Calu3 (cell line): ENCODE measurements at regions not wholly inside any gene's neighbourhood (a gene's known extent, or its start where the extent isn't known, plus 50 kb on each side); places are given as distances from the start of the nearest gene placed in this dataset.

ENCODE experiments used
- BruUV-seq: library from RNA; stranded (reverse); fragments of 400-500 nt; replicated peaks from 2 replicates; lab custom pipeline; 2021; lab: Mats Ljungman, UMichigan
- CTCF ChIA-PET: fragments of 300-600 bp; sonication (Branson Sonifier 250); formaldehyde crosslinking; loops from one replicate; lab custom pipeline; 2022; ENCODE audit warnings: antibody characterized with exemption; lab: Charles Lee
- DNase-seq: peaks from one replicate; pipeline ENCODE4 v3.0.0; 2022
- H3K27ac Mint-ChIP-seq: one replicate; pipeline ENCODE4 v1.8.0; 2022; ENCODE audit warnings: mixed read lengths; ENCODE audit not compliant: unreplicated experiment
- H3K27me3 Mint-ChIP-seq: one replicate; pipeline ENCODE4 v1.8.0; 2022; ENCODE audit warnings: mixed read lengths; ENCODE audit not compliant: unreplicated experiment
- H3K36me3 Mint-ChIP-seq: one replicate; pipeline ENCODE4 v1.8.0; 2022; ENCODE audit warnings: mild to moderate bottlenecking, moderate library complexity, mixed read lengths; ENCODE audit not compliant: insufficient read depth, unreplicated experiment
- H3K4me1 Mint-ChIP-seq: one replicate; pipeline ENCODE4 v1.8.0; 2022; ENCODE audit warnings: mild to moderate bottlenecking, low read depth, mixed read lengths; ENCODE audit not compliant: unreplicated experiment
- H3K4me3 Mint-ChIP-seq: one replicate; pipeline ENCODE4 v1.8.0; 2022; ENCODE audit warnings: mild to moderate bottlenecking, low read depth, moderate library complexity, mixed read lengths; ENCODE audit not compliant: unreplicated experiment
- H3K9me3 Mint-ChIP-seq: one replicate; pipeline ENCODE4 v1.8.0; 2022; ENCODE audit warnings: low read depth, mixed read lengths; ENCODE audit not compliant: unreplicated experiment
- intact Hi-C: fragments of 100-400 bp; cut with micrococcal nuclease; formaldehyde crosslinking; loops from one replicate; pipeline ENCODE4 v1.10.0; 2022; ENCODE audit not compliant: unreplicated experiment
- TF ChIP-seq, protein P1 (sequence below): fragments of 200-600 bp; IDR thresholded peaks from one replicate; pipeline ENCODE4 v1.8.0; 2022; ENCODE audit warnings: antibody characterized with exemption; ENCODE audit not compliant: unreplicated experiment

DNA sequence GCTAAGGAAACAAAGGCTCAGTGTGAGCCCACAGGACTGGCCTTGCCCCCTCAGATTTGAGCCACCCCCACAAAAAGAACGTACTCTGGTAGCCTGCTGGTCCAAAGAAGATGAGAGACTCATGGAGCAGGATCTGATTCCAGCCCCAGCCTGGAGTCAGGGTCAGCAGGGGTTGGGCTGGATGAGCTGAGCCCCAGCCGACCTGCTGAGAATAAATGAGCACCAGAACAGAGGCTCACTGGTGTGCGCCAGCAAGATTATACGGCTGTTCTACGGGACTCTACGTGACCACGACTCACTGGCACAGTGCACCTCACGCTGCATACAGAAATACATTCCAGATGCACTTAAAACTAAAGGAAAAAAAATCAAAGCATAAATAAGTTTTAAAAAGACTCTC lies 186.0 kb upstream of the RPL38 start:
- BruUV-seq: no TSS peak
- Mint-ChIP-seq H3K4me1 (no peaks in the 10 kb centered on the region), H3K27me3 (peaks cover 100% of the 10 kb centered on the region), H3K4me3 (no peak overlapping the region), H3K36me3 (no peaks in the 10 kb centered on the region), H3K9me3 (no peaks in the 10 kb centered on the region), H3K27ac (no peak overlapping the region)
- CTCF ChIA-PET: no interaction called here
- no peak for DNase-seq
- TF ChIP-seq, protein P1, sequence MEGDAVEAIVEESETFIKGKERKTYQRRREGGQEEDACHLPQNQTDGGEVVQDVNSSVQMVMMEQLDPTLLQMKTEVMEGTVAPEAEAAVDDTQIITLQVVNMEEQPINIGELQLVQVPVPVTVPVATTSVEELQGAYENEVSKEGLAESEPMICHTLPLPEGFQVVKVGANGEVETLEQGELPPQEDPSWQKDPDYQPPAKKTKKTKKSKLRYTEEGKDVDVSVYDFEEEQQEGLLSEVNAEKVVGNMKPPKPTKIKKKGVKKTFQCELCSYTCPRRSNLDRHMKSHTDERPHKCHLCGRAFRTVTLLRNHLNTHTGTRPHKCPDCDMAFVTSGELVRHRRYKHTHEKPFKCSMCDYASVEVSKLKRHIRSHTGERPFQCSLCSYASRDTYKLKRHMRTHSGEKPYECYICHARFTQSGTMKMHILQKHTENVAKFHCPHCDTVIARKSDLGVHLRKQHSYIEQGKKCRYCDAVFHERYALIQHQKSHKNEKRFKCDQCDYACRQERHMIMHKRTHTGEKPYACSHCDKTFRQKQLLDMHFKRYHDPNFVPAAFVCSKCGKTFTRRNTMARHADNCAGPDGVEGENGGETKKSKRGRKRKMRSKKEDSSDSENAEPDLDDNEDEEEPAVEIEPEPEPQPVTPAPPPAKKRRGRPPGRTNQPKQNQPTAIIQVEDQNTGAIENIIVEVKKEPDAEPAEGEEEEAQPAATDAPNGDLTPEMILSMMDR: no peak
- intact Hi-C loops: no loop called here

DNA sequence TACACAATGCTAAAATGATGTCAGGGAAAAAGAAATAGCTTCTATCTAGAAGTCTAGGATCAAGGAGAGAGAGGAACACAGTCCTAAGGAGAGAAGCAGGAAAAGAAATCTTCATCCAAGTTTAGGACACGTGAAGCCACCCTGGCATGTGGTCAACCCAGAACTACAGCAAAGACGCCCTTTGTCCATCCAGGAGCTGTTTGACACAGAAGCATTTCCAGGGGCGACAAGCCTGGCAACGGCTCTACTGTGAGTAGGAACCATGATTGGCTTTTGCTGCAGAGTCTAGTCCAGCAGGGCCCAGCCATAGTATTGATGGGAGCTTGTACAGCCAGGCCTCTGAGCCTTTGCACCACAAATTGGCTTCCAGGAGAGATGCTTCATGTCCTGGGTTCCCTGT lies 185.4 kb upstream of the RPL38 start:
- BruUV-seq: no TSS peak
- Mint-ChIP-seq H3K9me3 (no peaks in the 10 kb centered on the region), H3K36me3 (no peaks in the 10 kb centered on the region), H3K27ac (no peak overlapping the region), H3K4me3 (no peak overlapping the region), H3K27me3 (peaks cover 100% of the 10 kb centered on the region), H3K4me1 (no peaks in the 10 kb centered on the region)
- intact Hi-C loops: no loop called here
- DNase-seq: no peak
- TF ChIP-seq, protein P1: no peak
- CTCF ChIA-PET: no interaction called here

DNA sequence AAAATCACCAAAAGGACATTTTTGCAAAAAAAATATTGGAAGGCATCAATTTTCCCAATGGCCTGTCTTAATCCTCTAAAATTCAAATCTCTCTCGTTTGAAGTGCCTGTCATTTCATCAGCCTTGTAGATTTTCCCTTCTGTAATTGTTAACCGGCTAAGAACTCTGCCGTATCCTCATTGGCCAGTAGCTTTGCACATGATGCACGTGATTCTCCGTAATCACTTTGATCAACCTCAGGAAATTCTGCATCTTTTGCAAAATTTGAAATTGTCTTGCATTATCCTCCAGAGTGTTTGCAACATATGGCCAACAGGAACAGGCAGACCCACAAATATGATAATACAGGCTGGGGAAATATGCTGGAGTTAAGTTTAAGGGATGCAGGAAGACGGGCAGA lies 184.2 kb upstream of the RPL38 start:
- DNase-seq: no peak
- Mint-ChIP-seq H3K36me3 (no peaks in the 10 kb centered on the region), H3K27ac (no peak overlapping the region), H3K27me3 (peaks cover 100% of the 10 kb centered on the region), H3K4me3 (no peak overlapping the region), H3K4me1 (no peaks in the 10 kb centered on the region), H3K9me3 (no peaks in the 10 kb centered on the region)
- CTCF ChIA-PET: interaction anchor here (0.7 kb wide), 1 partner anchor 186 kb away, joined by 5 read pairs; no protein-coding TSS in a partner anchor
- no TSS peak for BruUV-seq
- TF ChIP-seq, protein P1: no peak
- intact Hi-C loops: no loop called here

DNA sequence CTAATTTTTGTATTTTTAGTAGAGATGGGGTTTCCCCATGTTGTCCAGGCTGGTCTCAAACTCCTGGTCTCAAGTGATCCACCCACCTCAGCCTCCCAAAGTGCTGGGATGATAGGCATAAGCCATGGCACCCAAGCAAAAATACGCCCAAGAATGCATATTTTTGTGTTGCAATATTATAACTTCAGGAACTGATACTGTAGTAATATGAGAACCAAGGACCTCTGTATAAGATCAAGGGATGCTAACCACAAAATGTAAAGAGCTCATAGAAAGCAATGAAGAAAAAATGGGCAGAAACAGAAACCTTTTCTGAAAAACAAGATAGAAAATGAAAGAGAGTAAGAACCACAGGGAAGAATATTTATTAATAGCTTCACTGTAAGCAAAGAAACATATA lies 183.6 kb upstream of the RPL38 start:
- H3K36me3 Mint-ChIP-seq: no peaks in the 10 kb centered on the region
- CTCF ChIA-PET: interaction anchor here (0.7 kb wide), 1 partner anchor 185 kb away, joined by 5 read pairs; no protein-coding TSS in a partner anchor
- intact Hi-C loops: no loop called here
- peaks cover 100% of the 10 kb centered on the region for H3K27me3 Mint-ChIP-seq
- no peak for DNase-seq
- no peaks in the 10 kb centered on the region for H3K9me3 Mint-ChIP-seq
- H3K4me1 Mint-ChIP-seq: no peaks in the 10 kb centered on the region
- no peak overlapping the region for H3K27ac Mint-ChIP-seq
- BruUV-seq: no TSS peak
- H3K4me3 Mint-ChIP-seq: no peak overlapping the region
- TF ChIP-seq, protein P1: no peak
